Thyroid gland (tissue), 4 donors: ENCODE measurements at regions not wholly inside any gene's neighbourhood (a gene's known extent, or its start where the extent isn't known, plus 50 kb on each side); places are given as distances from the start of the nearest gene placed in this dataset.

Experiments
- POLR2A ChIP-seq, 2 donors: fragments of 450-650 bp; IDR thresholded peaks; one replicate each; pipeline ENCODE4 v1.6.1; 2017; ENCODE audit warnings: antibody characterized with exemption in 2 of 2, mild to moderate bottlenecking in 2 of 2, moderate library complexity in 1 of 2
- TF ChIP-seq, protein P1 (sequence below), 6 experiments: fragments of 200-600 bp in 3 of 6; fragments of 450-650 bp in 3 of 6; sonication (generic) in 3 of 6; IDR thresholded peaks; one replicate each; pipeline ENCODE4 v1.5.1; 2016 to 2019; ENCODE audit warnings: antibody characterized with exemption in 6 of 6, mild to moderate bottlenecking in 2 of 6, inconsistent platforms in 1 of 6, moderate library complexity in 1 of 6

DNA sequence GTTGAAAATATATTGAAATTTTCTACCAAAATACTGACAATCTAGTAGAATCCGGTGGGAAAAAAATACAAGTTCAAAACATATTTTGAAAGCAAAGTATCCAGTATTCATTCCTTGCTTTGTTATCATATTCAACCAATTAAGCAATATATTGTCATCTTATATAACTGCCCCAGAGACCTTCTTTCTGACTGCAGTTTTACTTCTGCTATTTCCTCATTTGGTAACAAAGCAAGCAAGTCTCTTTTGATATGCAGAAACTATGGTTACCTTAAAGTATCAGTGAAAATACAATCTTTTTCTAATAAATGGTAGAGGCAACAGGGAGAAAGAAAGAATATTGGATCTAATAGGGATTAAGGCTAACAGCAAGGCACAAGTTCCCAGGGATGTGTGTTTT lies 663.7 kb upstream of the MEF2C start:
- TF ChIP-seq, protein P1, sequence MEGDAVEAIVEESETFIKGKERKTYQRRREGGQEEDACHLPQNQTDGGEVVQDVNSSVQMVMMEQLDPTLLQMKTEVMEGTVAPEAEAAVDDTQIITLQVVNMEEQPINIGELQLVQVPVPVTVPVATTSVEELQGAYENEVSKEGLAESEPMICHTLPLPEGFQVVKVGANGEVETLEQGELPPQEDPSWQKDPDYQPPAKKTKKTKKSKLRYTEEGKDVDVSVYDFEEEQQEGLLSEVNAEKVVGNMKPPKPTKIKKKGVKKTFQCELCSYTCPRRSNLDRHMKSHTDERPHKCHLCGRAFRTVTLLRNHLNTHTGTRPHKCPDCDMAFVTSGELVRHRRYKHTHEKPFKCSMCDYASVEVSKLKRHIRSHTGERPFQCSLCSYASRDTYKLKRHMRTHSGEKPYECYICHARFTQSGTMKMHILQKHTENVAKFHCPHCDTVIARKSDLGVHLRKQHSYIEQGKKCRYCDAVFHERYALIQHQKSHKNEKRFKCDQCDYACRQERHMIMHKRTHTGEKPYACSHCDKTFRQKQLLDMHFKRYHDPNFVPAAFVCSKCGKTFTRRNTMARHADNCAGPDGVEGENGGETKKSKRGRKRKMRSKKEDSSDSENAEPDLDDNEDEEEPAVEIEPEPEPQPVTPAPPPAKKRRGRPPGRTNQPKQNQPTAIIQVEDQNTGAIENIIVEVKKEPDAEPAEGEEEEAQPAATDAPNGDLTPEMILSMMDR (IDR thresholded peaks at IDR 0.05) = no peak
- no peak for TF ChIP-seq POLR2A (IDR thresholded peaks at IDR 0.05)
